ENCODE measurements at regions not wholly inside any gene's neighbourhood (a gene's known extent, or its start where the extent isn't known, plus 50 kb on each side); places are given as distances from the start of the nearest gene placed in this dataset.
A peak's percentile ranks its signal among the peaks of the same experiment; 100 is the strongest.

- DNase-seq: no peak
These were observed 491.1 kb upstream of the ZMIZ1 start for GRCh38 chr10:78577712-78578111.

- peak; percentile 51 for DNase-seq
These were observed 489.8 kb upstream of the ZMIZ1 start for GRCh38 chr10:78578929-78579328.

GRCh38 chr10:78579576-78579975 lies 489.2 kb upstream of the ZMIZ1 start:
- no peak for DNase-seq

- peak; percentile 50 for DNase-seq
These were observed 488.8 kb upstream of the ZMIZ1 start for GRCh38 chr10:78579995-78580394.

GRCh38 chr10:78581133-78581694 lies 487.6 kb upstream of the ZMIZ1 start:
- DNase-seq: no peak

GRCh38 chr10:78582540-78582939 lies 486.2 kb upstream of the ZMIZ1 start:
- DNase-seq: no peak

- DNase-seq: no peak
These were observed 484.5 kb upstream of the ZMIZ1 start for GRCh38 chr10:78584266-78584665.

GRCh38 chr10:78584681-78585080 lies 484.1 kb upstream of the ZMIZ1 start:
- no peak for DNase-seq

- no peak for DNase-seq
These were observed 482.8 kb upstream of the ZMIZ1 start for GRCh38 chr10:78585952-78586351.

GRCh38 chr10:78588194-78588811 lies 480.5 kb upstream of the ZMIZ1 start:
- DNase-seq: no peak

GRCh38 chr10:78589687-78590086 lies 479.1 kb upstream of the ZMIZ1 start:
- DNase-seq: no peak

GRCh38 chr10:78591066-78591465 lies 477.7 kb upstream of the ZMIZ1 start:
- DNase-seq: no peak

- no peak for DNase-seq
These were observed 474.1 kb upstream of the ZMIZ1 start for GRCh38 chr10:78594559-78595268.

- no peak for DNase-seq
These were observed 473.5 kb upstream of the ZMIZ1 start for GRCh38 chr10:78595269-78595619.

GRCh38 chr10:78596556-78596955 lies 472.2 kb upstream of the ZMIZ1 start:
- DNase-seq: no peak

GRCh38 chr10:78597796-78598555 lies 470.8 kb upstream of the ZMIZ1 start:
- no peak for DNase-seq

GRCh38 chr10:78599122-78599853 lies 469.5 kb upstream of the ZMIZ1 start:
- DNase-seq: no peak

GRCh38 chr10:78600121-78600665 lies 468.6 kb upstream of the ZMIZ1 start:
- no peak for DNase-seq

- DNase-seq: no peak
These were observed 468.0 kb upstream of the ZMIZ1 start for GRCh38 chr10:78600740-78601139.

- no peak for DNase-seq
These were observed 466.4 kb upstream of the ZMIZ1 start for GRCh38 chr10:78602201-78602932.

- DNase-seq: no peak
These were observed 464.5 kb upstream of the ZMIZ1 start for GRCh38 chr10:78604286-78604685.

GRCh38 chr10:78604721-78605120 lies 464.0 kb upstream of the ZMIZ1 start:
- no peak for DNase-seq

Data from NCI-H1436 (cell line).